OCI-LY1 (cell line): ENCODE measurements at regions not wholly inside any gene's neighbourhood (a gene's known extent, or its start where the extent isn't known, plus 50 kb on each side); places are given as distances from the start of the nearest gene placed in this dataset.

ENCODE experiments used
- CTCF ChIP-seq: fragments of 200-600 bp; sonication (generic), shearing (Covaris generic); IDR thresholded peaks from 2 replicates; pipeline ENCODE4 v1.5.1; 2017; ENCODE audit warnings: mild to moderate bottlenecking, antibody characterized with exemption, low read length, moderate library complexity, mixed read lengths
- EZH2 ChIP-seq: fragments of 200-600 bp; sonication (generic), shearing (Covaris generic); IDR thresholded peaks from 2 replicates; pipeline ENCODE4 v1.8.0; 2017; ENCODE audit warnings: borderline replicate concordance, mixed run types, mild to moderate bottlenecking, antibody characterized with exemption, low read length, moderate library complexity, mixed read lengths

- TF ChIP-seq CTCF (no peak), EZH2 (no peak)
Observed at GRCh38 chr5:15304914-15305834, 194.8 kb upstream of the FBXL7 start.
